HUES6 (cell line): ENCODE measurements at regions not wholly inside any gene's neighbourhood (a gene's known extent, or its start where the extent isn't known, plus 50 kb on each side); places are given as distances from the start of the nearest gene placed in this dataset.

ENCODE experiments used
- H3K27ac ChIP-seq: 2 replicates; pipeline ENCODE4 v1.7.0; 2013; ENCODE audit warnings: low read depth, mild to moderate bottlenecking, low read length, inconsistent platforms
- H3K27me3 ChIP-seq: 2 replicates; pipeline ENCODE4 v1.6.1; 2013; ENCODE audit warnings: low read length; ENCODE audit not compliant: control insufficient read depth, insufficient read depth
- H3K36me3 ChIP-seq: 2 replicates; pipeline ENCODE4 v1.6.1; 2013; ENCODE audit warnings: low read length; ENCODE audit not compliant: control insufficient read depth, insufficient read depth
- H3K4me1 ChIP-seq: 2 replicates; pipeline ENCODE4 v1.6.1; 2013; ENCODE audit warnings: low read length; ENCODE audit not compliant: control insufficient read depth, insufficient read depth
- H3K4me3 ChIP-seq: 2 replicates; pipeline ENCODE4 v1.5.1; 2013; ENCODE audit warnings: low read depth, low read length
- H3K9ac ChIP-seq: one replicate; pipeline ENCODE4 v1.6.1; 2013; ENCODE audit warnings: mild to moderate bottlenecking, low read length
- H3K9me3 ChIP-seq: 2 replicates; pipeline ENCODE4 v1.6.1; 2013; ENCODE audit warnings: low read depth, low read length; ENCODE audit not compliant: control insufficient read depth, insufficient read depth

DNA sequence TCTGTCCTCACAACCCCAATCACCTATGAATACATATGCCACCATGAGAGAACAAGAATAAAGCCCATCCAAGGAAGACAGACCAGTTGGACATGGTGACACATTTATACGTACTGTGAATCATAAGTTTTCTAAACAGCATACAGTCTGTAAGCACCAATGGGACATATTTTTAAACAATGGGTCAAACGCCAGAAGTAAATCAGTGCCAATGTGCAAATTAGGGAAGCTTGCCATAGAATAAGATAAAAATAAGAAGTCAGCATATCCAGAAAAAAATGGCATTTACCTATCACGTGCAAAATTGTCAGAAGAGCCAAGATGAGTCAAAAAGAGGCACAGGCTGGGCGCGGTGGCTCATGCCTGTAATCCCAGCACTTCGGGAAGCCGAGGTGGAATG is 910.4 kb downstream of the SORCS1 start:
- Histone ChIP-seq H3K4me1 (no peaks in the 10 kb centered on the region), H3K36me3 (no peaks in the 10 kb centered on the region), H3K9ac (no peak overlapping the region), H3K4me3 (no peak overlapping the region), H3K27me3 (no peaks in the 10 kb centered on the region), H3K9me3 (no peaks in the 10 kb centered on the region), H3K27ac (no peak overlapping the region)

DNA sequence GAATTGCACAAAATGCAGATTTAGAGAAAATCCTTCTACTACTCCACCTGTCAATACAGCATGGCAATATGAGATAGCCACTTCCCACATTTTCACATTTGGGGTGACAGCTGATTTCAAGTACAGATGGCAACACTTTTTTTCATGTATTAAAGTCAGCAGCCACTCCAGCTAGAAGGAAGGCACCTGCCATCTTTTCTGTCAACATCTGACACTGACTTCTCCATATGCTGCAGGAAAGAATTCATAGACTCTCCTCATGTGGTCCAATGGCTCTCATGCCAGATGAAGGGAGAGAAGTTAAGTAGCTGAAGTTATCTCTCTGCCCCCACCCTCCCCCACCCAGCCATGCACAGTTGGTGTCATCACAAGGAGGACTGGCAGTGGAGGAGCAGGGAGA is 912.0 kb downstream of the SORCS1 start:
- Histone ChIP-seq H3K36me3 (no peaks in the 10 kb centered on the region), H3K9me3 (no peaks in the 10 kb centered on the region), H3K27me3 (no peaks in the 10 kb centered on the region), H3K4me3 (no peak overlapping the region), H3K27ac (no peak overlapping the region), H3K4me1 (no peaks in the 10 kb centered on the region), H3K9ac (no peak overlapping the region)

DNA sequence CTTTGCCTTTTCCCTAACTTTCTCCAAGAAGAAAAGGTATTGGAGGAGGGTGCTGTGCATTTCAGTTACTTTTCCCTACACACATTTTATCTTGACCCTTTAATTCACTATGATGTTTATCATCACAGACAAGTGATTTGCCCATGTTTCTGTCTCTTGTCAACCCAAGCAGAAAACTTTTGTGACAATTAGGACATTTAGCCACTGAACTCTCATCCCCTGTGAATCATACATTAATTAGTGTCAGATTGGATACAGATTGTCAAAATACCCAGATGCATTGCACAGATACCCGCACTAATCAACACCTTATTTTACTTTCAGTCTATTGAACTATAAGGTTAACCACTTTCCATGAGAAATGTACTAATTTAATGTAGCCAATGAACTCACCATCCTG is 912.9 kb downstream of the SORCS1 start:
- H3K4me1 ChIP-seq = no peaks in the 10 kb centered on the region
- no peaks in the 10 kb centered on the region for H3K27me3 ChIP-seq
- no peak overlapping the region for H3K4me3 ChIP-seq
- no peak overlapping the region for H3K9ac ChIP-seq
- H3K9me3 ChIP-seq = no peaks in the 10 kb centered on the region
- no peaks in the 10 kb centered on the region for H3K36me3 ChIP-seq
- no peak overlapping the region for H3K27ac ChIP-seq

- H3K27me3 ChIP-seq = no peaks in the 10 kb centered on the region
- H3K9ac ChIP-seq = no peak overlapping the region
- no peak overlapping the region for H3K4me3 ChIP-seq
- no peaks in the 10 kb centered on the region for H3K36me3 ChIP-seq
- no peak overlapping the region for H3K27ac ChIP-seq
- no peaks in the 10 kb centered on the region for H3K4me1 ChIP-seq
- H3K9me3 ChIP-seq = no peaks in the 10 kb centered on the region
These were observed 922.2 kb downstream of the SORCS1 start for GRCh38 chr10:106242301-106242700.

- Histone ChIP-seq H3K36me3 (no peaks in the 10 kb centered on the region), H3K9me3 (no peaks in the 10 kb centered on the region), H3K27me3 (no peaks in the 10 kb centered on the region), H3K9ac (no peak overlapping the region), H3K4me1 (no peaks in the 10 kb centered on the region), H3K4me3 (no peak overlapping the region), H3K27ac (no peak overlapping the region)
These were observed 937.7 kb downstream of the SORCS1 start for GRCh38 chr10:106226828-106227227.

- no peak overlapping the region for H3K9ac ChIP-seq
- no peaks in the 10 kb centered on the region for H3K27me3 ChIP-seq
- H3K9me3 ChIP-seq = no peaks in the 10 kb centered on the region
- H3K4me1 ChIP-seq = no peaks in the 10 kb centered on the region
- no peaks in the 10 kb centered on the region for H3K36me3 ChIP-seq
- H3K4me3 ChIP-seq = no peak overlapping the region
- no peak overlapping the region for H3K27ac ChIP-seq
These were observed 938.4 kb downstream of the SORCS1 start for GRCh38 chr10:106226142-106226541.

- H3K27me3 ChIP-seq = no peaks in the 10 kb centered on the region
- H3K4me3 ChIP-seq = no peak overlapping the region
- H3K27ac ChIP-seq = no peak overlapping the region
- no peaks in the 10 kb centered on the region for H3K36me3 ChIP-seq
- no peak overlapping the region for H3K9ac ChIP-seq
- H3K9me3 ChIP-seq = no peaks in the 10 kb centered on the region
- no peaks in the 10 kb centered on the region for H3K4me1 ChIP-seq
These were observed 939.8 kb downstream of the SORCS1 start for GRCh38 chr10:106224676-106225075.

- no peaks in the 10 kb centered on the region for H3K9me3 ChIP-seq
- H3K27ac ChIP-seq = no peak overlapping the region
These were observed 946.9 kb downstream of the SORCS1 start for GRCh38 chr10:106217627-106218026.

GRCh38 chr10:106216085-106216484 is 948.4 kb downstream of the SORCS1 start:
- H3K4me3 ChIP-seq = no peak overlapping the region
- no peaks in the 10 kb centered on the region for H3K36me3 ChIP-seq
- H3K9me3 ChIP-seq = no peaks in the 10 kb centered on the region
- H3K4me1 ChIP-seq = no peaks in the 10 kb centered on the region
- H3K9ac ChIP-seq = no peak overlapping the region
- no peaks in the 10 kb centered on the region for H3K27me3 ChIP-seq
- H3K27ac ChIP-seq = no peak overlapping the region

More at GRCh38 chr10:106217627-106218026, 946.9 kb downstream of the SORCS1 start:
- Histone ChIP-seq H3K4me1 (no peaks in the 10 kb centered on the region), H3K9ac (no peak overlapping the region), H3K4me3 (no peak overlapping the region), H3K27me3 (no peaks in the 10 kb centered on the region), H3K36me3 (no peaks in the 10 kb centered on the region)

GRCh38 chr10:106214243-106214642 is 950.3 kb downstream of the SORCS1 start:
- Histone ChIP-seq H3K27ac (no peak overlapping the region), H3K27me3 (no peaks in the 10 kb centered on the region), H3K9ac (no peak overlapping the region), H3K4me1 (no peaks in the 10 kb centered on the region), H3K36me3 (no peaks in the 10 kb centered on the region), H3K9me3 (no peaks in the 10 kb centered on the region), H3K4me3 (no peak overlapping the region)

GRCh38 chr10:106213493-106213892 is 951.0 kb downstream of the SORCS1 start:
- no peak overlapping the region for H3K9ac ChIP-seq
- no peaks in the 10 kb centered on the region for H3K4me1 ChIP-seq
- no peak overlapping the region for H3K4me3 ChIP-seq
- no peaks in the 10 kb centered on the region for H3K27me3 ChIP-seq
- H3K27ac ChIP-seq = no peak overlapping the region
- no peaks in the 10 kb centered on the region for H3K9me3 ChIP-seq
- H3K36me3 ChIP-seq = no peaks in the 10 kb centered on the region

- no peak overlapping the region for H3K4me3 ChIP-seq
- no peaks in the 10 kb centered on the region for H3K27me3 ChIP-seq
- no peak overlapping the region for H3K27ac ChIP-seq
- H3K9ac ChIP-seq = no peak overlapping the region
- H3K9me3 ChIP-seq = no peaks in the 10 kb centered on the region
- H3K4me1 ChIP-seq = no peaks in the 10 kb centered on the region
- H3K36me3 ChIP-seq = no peaks in the 10 kb centered on the region
These were observed 966.2 kb downstream of the SORCS1 start for GRCh38 chr10:106198275-106198674.
